GM19328 (cell line): ENCODE measurements at regions not wholly inside any gene's neighbourhood (a gene's known extent, or its start where the extent isn't known, plus 50 kb on each side); places are given as distances from the start of the nearest gene placed in this dataset.
"Not testable (repeated sequence)": the region's sequence is repeated elsewhere in the genome, so short reads cannot be mapped to it uniquely, and the experiment has no call there.

ENCODE experiments used
- ATAC-seq: cut with Tn5 transposase; IDR thresholded peaks from one replicate; pipeline ENCODE4 v1.9.1; 2021; ENCODE audit warnings: mild to moderate bottlenecking, moderate library complexity; ENCODE audit not compliant: unreplicated experiment

DNA sequence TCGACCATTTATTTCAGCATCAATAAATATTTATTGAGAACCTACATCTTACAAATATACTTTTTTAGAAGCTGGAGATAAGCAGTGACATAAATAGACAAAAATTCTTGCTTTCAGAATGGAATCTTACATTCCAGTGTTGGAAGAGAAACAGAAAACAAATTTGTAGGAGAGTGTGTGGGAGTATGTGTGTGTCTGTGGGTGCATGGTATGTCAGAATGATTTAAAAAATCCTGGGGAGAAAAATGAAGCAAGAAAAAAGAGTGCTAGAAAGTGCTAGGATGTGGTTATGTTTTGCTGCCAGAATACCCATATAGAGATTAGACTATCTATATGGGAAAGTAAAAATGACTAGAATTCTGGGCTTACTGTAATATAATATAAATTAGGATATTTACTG lies 561.7 kb upstream of the SGO1 start:
- no peak for ATAC-seq

DNA sequence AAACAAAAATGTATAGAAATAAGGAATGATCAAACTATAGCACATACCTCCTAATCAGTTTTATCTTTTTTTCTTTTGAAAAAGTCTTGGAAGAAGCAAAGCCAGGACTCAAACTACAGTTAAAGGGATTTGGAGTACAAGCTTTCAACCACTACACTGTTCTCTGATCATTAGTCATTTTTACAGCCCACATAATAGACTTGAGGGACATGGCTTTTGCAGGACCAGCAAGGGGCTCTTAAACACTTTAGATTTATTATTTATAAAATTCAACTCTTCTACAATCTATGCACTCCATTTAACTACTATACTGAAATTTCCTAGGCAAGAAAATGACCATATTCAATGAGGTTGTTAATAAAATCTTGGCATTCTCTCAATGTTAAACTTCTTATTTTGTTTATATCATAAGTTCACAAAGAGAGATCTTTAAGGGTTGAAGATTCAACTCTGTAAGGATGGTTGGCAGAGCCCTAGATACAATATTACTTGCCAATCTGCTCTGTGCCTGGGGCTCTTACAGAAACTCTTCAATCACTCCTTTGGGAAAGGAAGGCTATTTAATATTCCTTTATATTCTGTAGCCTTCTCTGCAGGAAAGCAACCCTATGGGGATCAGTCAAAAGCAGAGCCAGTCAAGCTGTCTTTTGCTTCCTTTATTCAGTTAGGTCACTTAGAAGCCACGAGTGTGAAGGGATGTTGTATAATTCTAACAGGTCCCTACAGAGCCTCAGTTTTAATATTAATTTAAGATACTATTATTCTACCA lies 557.7 kb upstream of the SGO1 start:
- no peak for ATAC-seq

DNA sequence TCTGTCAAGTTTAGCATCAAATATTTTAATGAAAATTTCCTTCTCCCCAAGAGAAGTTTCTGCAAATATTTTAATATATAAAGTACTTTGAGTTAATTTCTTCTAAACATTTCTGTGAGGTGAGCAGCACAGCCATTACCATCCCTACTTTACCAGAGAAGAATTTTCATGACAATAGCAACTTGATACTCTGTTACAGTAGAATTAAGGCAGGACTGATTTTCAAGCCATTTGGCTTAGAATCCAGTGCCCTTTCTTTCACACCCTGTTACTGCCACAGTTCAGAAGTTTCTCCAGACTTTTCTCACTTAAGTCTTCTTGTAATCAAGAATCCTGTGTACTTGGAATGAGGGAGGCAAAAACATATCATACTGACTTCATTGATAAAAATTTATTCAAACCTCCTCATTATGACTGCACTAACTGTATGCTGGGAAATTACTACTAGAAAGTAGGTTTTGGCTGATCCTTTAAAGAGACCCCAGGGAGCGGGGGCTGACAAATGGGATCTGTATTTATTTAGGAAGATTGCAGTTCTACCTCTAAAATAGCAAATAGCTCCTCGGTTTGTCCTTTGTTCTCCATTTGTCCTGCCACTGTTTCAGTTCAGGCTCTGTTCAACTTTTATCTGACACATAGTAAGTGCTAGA lies 557.0 kb upstream of the SGO1 start:
- ATAC-seq, result no peak

DNA sequence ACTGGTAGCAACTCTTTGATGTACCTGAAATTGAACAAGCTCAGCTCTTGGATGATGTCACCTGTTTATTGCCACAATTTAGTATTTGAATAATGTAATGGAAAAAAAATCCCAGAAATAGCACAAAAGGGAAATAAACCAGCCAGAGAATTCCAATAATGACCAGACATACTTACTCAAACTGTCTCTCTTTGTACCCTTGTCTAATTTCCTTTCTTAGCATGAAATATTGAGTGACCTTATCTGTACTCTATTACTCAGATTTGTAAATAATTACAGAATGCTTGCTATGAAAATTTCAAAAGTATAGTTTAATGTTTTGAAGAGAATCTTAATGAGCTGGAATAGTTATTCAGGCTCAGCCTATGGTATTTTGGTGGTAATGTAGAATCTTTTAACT lies 555.4 kb upstream of the SGO1 start:
- ATAC-seq, result no peak

DNA sequence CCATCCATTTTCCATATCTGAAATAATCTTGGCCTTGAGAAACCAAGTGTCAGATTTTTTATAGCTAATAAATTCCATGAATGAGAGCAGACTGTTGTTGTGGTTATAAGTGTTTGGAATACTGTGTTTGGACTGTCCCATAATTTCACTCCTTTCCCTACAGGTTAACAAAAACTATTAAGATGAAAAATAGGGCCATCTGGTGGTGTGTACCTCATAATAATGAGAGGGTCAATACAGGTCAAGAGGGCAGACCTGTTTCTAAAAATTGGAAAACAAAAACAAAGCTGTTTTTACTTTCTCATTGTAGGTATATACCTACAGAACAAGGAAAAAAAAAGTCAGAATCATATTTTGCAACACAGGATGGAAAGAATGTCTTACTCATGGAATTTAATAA lies 553.8 kb upstream of the SGO1 start:
- ATAC-seq, result no peak

DNA sequence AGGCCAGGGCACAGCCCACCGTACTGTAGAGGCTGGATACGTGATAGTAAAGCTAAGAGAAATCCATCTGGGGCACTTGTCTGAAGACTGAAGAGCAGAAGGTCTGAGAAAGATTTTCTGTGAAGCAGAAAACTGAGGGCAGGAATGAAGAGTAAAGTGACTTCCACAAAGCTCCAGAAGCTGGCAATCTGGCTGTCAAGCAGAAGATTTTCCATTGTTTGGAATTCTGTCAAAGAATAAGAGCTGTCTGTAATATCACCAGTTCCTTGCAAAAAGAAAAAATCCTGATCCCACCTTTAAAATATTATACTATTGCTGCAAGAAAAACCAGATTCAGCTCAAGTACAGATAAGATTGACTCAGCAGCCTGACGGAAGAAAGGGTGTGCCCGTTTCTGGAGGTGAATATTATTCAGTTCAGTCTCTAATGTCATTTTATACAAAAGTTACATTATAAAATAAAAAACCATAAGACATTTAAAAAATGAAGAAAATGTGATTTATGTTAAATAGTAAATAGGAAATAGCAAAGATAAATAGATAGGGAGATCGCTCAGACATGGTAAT lies 550.4 kb upstream of the SGO1 start:
- ATAC-seq, result no peak

DNA sequence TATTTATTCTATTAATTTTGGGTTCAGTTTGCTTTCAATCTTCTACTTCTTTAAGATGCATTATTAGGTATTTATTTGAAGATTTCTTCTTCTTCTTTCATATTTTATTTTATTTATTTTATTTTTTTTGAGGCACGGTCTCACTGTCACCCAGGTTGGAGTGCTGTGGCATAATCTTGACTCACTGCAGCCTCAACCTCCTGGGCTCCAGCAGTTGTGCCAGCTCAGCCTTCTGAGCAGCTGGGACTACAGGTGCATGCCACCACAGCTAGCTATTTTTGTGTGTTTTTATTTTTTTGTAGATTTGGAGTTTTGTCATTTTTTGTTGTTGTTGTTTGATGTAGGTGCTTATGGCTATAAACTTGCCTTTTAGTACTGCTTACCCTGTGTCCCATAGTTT lies 543.2 kb upstream of the SGO1 start:
- no peak for ATAC-seq

DNA sequence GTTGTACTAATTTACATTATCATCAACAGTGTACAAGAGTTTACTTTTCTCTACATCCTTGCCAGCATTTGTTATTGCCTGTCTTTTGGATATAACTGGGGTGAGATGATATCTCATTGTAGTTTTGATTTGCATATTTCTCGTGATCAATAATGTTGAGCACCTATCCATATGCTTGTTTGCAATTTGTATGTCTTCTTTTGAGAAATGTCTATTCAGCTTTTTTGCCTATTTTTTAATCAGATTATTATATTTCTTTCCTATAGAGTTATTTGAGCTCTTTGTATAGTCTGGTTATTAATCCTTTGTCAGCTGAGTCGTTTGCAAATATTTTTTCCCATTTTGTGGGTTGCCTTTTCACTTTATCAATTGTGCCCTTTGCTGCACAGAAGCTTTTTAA lies 540.8 kb upstream of the SGO1 start:
- ATAC-seq, result no peak

DNA sequence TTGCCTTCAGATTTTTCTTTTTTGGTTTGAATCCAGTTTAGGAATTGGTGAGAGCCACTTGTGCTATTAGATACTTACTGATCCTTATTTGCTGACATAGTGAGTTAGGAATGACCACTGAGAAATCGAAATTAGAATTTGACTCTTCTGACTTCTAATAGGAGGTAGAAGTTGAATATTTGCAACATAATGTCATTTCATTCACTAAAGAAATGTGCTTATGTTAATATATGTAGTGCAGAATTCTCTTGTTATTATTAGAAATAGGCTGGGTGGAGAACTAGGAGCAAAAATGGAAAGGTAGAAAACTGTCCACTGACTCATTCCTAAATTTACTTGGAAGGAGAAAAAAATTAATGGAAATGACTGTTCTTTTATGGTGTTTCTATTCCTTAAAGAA lies 538.2 kb upstream of the SGO1 start:
- no peak for ATAC-seq

DNA sequence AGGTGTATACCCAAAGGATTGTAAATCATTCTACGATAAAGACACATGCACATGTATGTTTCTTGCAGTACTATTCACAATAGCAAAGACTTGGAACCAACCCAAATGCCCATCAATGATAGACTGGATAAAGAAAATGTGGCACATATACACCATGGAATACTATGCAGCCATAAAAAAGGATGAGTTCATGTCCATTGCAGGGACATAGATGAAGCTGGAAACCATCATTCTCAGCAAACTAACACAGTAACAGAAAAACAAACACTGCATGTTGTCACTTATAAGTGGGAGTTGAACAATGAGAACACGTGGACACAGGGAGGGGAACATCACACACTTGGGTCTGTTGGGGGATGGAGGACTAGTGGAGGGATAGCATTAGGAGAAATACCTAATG lies 530.4 kb upstream of the SGO1 start:
- ATAC-seq, result not testable (repeated sequence)

DNA sequence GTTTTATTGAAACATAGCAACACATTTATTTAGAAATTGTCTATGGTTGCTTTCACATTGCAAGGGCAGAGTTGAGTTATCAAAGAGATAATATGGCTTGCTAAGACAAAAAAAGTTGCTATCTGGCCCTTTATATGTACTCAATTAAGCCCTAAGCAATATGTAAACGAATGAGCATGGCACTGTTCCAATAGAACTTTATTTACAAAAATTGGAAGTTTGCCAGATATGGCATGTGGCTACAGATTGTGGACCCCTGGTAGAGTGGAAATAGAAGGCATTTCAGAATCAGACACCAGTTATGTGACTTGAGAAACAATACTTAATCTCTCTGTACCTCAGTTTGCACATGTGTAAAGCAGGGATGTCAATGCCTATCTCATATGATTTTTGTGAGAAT lies 515.6 kb upstream of the SGO1 start:
- no peak for ATAC-seq

DNA sequence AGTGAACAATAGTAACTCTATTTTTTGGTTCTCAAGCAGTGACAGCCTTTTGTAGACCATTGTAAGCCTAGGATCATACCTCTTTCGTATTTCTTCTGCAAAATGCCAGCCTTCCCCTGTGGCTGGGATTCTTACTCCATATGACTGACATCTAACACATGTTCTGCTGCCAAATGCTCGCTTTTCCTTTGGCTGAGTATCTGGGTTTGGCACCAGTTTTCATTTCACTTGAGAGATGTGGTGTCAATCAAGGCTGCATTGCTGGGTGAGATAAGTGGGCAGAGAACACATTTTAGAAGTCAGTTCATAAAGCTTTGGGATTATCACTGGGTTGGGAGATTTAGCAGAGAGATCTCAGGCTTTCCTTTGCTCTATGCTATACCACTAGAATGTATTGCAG lies 514.7 kb upstream of the SGO1 start:
- no peak for ATAC-seq

DNA sequence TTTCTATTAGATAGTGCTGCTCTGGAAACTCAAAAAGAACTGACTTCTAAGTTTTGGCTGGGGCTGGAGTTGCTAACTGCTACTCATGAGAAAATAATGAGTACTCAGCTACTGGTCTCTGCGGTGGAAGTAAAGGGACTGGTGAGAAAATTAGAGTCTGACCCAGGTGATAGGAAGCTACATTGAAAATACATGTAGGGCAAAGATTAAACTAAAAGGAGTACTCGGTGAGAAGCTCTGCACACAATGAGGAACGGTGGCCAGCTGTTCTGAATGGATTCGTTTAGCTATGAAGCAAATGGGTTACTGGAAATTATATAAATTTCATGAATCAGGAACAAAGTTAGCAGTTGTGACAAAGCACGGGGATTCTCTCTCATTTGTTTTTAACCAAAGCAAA lies 512.9 kb upstream of the SGO1 start:
- no peak for ATAC-seq

DNA sequence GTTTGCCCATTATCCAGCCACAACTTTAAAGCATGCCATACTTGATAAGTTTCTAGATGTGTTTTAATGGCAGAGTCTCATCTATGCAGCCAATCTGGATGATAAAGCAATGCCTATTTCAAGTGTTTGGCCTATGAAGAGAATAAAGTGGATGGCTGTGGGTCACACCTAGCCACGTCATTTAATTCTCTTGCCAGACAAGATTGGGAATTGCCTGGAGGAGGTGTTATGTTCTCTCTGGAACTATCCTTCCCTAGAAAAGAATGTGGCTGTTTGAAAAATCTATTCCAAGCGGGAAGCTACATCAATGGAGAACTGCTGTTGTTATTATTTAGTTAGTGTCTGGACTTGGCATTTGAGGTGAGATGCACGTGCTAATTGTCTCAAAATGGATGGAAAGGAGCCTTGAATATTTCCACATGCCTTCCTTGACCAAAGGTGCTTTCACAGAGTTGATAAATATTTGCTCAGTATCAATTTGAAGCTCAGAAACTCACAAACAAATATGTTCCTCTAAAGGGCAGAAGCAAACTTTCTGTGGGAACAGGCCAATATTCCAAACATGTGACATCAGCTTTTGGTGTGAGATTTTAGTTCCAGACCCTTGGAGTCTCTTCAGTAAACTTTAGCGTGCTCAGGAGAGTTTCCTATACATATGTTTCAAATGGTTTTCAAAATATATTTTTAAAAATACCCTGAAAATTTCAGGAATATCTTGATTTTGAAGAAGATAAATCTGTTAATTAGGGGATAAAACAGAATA lies 510.6 kb upstream of the SGO1 start:
- ATAC-seq, result no peak

DNA sequence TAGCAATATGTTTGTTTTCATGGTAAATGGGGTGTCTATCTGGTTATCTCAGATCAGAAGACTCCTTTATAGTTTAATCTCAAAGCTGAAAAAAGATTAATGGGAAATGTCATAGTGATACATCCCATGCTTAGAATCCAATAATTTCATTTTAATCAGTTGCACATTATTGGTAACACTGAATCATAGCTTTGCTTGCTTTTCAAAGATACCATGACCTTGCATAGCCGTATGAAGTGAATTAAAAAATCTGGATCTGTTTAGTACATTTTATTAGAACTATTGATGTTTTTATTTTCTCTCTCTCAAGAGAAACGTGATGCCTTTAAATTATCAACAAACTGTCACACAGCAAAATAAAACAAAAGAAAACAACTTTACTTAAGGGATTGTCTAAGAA lies 506.7 kb upstream of the SGO1 start:
- ATAC-seq, result no peak

DNA sequence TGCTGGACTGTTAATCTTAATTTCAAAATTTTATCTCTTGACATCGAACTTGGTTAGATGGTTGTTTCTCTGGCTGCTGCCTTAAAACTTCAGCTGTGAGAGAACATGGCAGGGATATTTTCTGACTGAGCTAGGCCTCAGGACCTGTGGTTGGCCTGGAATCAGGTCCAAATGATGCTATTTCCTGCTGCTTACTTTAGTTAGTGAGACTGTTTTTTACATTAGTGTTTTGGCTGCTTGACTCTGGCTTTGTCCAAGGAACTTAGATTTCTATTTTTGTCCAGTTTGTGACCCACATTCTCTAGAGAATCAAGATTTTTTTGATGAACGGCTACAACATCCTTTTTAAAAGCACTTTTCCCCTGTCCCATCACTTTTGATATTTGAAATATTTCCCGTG lies 497.9 kb upstream of the SGO1 start:
- no peak for ATAC-seq

DNA sequence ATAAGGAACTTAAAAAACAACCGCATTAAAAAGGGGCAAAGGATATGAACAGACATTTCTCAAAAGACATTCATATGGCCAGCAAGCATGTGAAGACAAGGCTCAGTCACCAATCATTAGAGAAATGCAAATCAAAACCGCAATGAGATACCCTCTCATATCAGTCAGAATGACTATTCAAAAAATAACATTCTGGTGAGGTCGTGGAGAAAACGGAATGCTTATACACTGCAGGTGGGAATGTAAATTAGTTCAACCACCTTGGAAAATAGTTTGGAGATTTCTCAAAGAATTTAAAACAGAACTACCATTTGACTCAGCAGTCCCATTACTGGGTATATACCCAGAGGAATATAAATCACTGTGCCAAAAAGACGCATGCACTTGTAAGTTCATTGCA lies 496.6 kb upstream of the SGO1 start:
- ATAC-seq, result no peak

DNA sequence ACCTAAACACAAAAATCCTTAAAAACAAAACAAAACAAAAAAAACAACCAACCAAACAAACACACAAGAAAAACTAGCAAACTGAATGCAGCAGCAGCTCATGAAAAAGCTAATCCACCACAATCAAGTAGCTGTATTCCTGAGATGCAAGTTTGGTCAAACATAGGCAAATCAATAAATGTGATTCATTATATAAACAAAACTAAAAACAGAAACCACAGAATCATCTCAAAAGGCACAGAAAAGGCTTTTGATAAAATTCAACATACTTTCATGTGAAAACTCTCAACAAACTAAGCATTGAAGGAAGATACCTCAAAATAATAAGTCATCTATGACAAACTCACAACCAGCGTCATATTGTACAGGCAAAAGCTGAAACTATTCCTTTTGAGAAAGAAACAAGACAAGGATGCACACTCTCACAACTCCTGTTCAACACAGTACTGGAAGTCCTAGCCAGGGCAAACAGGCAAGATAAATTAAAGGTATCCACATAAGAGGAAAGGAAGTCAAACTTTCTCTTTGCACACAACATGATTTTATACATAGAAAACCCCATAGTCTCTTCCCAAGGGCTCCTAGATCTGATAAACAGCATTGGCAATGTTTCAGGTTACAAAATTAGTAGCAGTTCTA lies 495.1 kb upstream of the SGO1 start:
- ATAC-seq, result no peak

DNA sequence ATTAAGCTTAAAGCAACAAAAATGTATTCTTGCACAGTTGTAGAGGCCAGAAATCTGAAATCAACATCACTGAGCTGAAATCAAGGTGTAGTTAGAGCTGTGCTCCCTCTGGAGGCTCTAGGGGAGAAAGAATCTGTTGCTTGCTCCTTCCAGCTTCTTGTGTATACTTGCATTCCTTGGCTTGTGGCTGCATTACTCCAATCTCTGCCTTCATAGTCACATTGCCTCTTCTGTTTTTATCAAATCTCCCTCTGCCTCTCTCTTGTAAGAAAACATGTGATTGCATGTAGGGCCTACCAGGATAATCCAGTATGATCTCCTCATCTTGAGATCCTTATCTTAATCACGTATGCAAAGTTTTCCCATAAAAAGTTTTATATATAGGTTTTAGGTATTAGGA lies 487.9 kb upstream of the SGO1 start:
- ATAC-seq, result no peak

DNA sequence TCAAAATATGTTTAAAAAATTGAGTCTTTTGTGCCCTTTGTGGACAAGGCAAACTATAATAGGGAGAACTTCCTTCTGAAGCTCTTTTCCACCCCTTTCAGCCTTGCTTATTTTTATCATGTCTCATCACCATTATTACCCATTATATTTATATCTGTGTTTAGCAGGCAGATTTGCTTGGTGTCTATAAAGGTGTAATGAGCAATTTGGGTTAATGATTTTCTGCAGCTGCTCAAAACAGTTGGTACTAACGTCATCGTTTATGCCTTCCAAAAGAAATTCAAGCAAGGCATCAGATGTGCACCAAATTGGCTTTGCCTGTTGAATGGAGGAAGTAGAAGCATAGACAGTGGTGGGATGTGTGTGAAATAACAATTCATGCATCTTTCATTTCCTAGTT lies 483.7 kb upstream of the SGO1 start:
- ATAC-seq, result no peak

DNA sequence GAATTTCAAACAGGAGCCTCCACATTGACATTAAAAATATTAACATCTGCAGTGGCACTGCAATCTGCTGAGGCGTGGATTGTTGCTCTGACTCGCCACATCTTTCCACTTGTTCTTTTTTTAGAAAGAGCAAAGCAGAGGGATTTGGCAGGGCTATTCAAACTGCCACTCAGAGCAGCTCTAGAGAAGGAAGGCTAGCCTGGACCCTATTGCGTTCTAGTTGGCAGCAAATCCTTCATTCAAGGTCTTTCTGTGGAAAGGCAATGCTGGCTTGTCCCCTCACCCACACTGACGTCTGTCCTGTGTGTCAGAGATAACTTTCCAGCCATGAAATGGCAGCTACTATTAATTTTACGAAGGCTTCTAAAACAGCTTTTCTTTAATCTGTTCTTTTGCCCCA lies 483.2 kb upstream of the SGO1 start:
- no peak for ATAC-seq
